WTC11 (cell line): ENCODE measurements at regions not wholly inside any gene's neighbourhood (a gene's known extent, or its start where the extent isn't known, plus 50 kb on each side); places are given as distances from the start of the nearest gene placed in this dataset.

Experiments used
- ATAC-seq: fragments of 200-7000 bp; cut with Tn5 transposase; 2 replicates; pipeline ENCODE4 v1.10.0; 2021; ENCODE audit warnings: mild to moderate bottlenecking, moderate library complexity
- CTCF ChIA-PET: fragments of 300-600 bp; sonication (Branson Sonifier 250); formaldehyde crosslinking; loops from one replicate; lab custom pipeline; 2021; ENCODE audit warnings: antibody characterized with exemption; lab: Charles Lee
- POLR2A ChIA-PET: fragments of 350-600 bp; sonication (Branson Sonifier 250); formaldehyde crosslinking; loops from one replicate; lab custom pipeline; 2021; ENCODE audit warnings: antibody characterized with exemption; lab: Charles Lee
- DNase-seq: peaks from one replicate; pipeline ENCODE4 v3.0.0; 2021; ENCODE audit warnings: low spot score
- H3K27ac Mint-ChIP-seq: 2 replicates; pipeline ENCODE4 v1.8.0; 2021; ENCODE audit warnings: mixed read lengths
- H3K27me3 Mint-ChIP-seq: 2 replicates; pipeline ENCODE4 v1.8.0; 2021; ENCODE audit warnings: low read depth, mild to moderate bottlenecking, moderate library complexity, mixed read lengths
- H3K36me3 Mint-ChIP-seq: 2 replicates; pipeline ENCODE4 v1.8.0; 2021; ENCODE audit warnings: mixed read lengths
- H3K4me1 Mint-ChIP-seq: 2 replicates; pipeline ENCODE4 v1.8.0; 2022; ENCODE audit warnings: mixed read lengths
- H3K4me3 Mint-ChIP-seq: 2 replicates; pipeline ENCODE4 v1.8.0; 2021; ENCODE audit warnings: mild to moderate bottlenecking, moderate library complexity, mixed read lengths
- H3K9me3 Mint-ChIP-seq: 2 replicates; pipeline ENCODE4 v1.8.0; 2021; ENCODE audit warnings: mixed read lengths
- ATF1 ChIP-seq: sonication (generic); formaldehyde crosslinking; IDR thresholded peaks from 2 replicates; pipeline ENCODE4 v1.8.1; 2023; ENCODE audit warnings: mild to moderate bottlenecking, moderate library complexity, missing genetic modification reagents
- FOXJ3 ChIP-seq: sonication (generic); formaldehyde crosslinking; IDR thresholded peaks from 2 replicates; pipeline ENCODE4 v1.9.0; 2021; ENCODE audit warnings: missing genetic modification reagents, mild to moderate bottlenecking, borderline replicate concordance
- HMGA2 ChIP-seq: fragments of 250-450 bp; sonication (Bioruptor Pico); IDR thresholded peaks from 2 replicates; pipeline ENCODE4 v1.4.0; 2021; ENCODE audit warnings: mild to moderate bottlenecking, moderate library complexity
- NFATC4 ChIP-seq: fragments of 250-450 bp; sonication (Bioruptor Pico); IDR thresholded peaks from 2 replicates; pipeline ENCODE4 v1.9.0; 2021; ENCODE audit warnings: mild to moderate bottlenecking
- NFE2L1 ChIP-seq: sonication (generic); formaldehyde crosslinking; IDR thresholded peaks from 2 replicates; pipeline ENCODE4 v1.8.1; 2023; ENCODE audit warnings: missing genetic modification reagents
- OVOL2 ChIP-seq: fragments of 250-450 bp; sonication (Bioruptor Pico); IDR thresholded peaks from 2 replicates; pipeline ENCODE4 v1.9.0; 2021; ENCODE audit warnings: mild to moderate bottlenecking, borderline replicate concordance
- PRRX2 ChIP-seq: fragments of 250-450 bp; sonication (Bioruptor Pico); IDR thresholded peaks from 2 replicates; pipeline ENCODE4 v1.8.0; 2021; ENCODE audit warnings: mild to moderate bottlenecking
- ZNF671 ChIP-seq: fragments of 250-450 bp; sonication (Bioruptor Pico); IDR thresholded peaks from 2 replicates; pipeline ENCODE4 v1.8.0; 2021; ENCODE audit warnings: mild to moderate bottlenecking
- TF ChIP-seq, protein P1 (sequence below): sonication (generic); formaldehyde crosslinking; IDR thresholded peaks from 2 replicates; pipeline ENCODE4 v1.8.0; 2022; ENCODE audit warnings: missing genetic modification reagents
- TF ChIP-seq, protein P2 (sequence below): sonication (generic); formaldehyde crosslinking; IDR thresholded peaks from 2 replicates; pipeline ENCODE4 v1.8.1; 2023; ENCODE audit warnings: mild to moderate bottlenecking, missing genetic modification reagents
- TF ChIP-seq, protein P3 (sequence below): sonication (generic); formaldehyde crosslinking; IDR thresholded peaks from 2 replicates; pipeline ENCODE4 v1.8.1; 2022; ENCODE audit warnings: mild to moderate bottlenecking, moderate library complexity, missing genetic modification reagents
- TF ChIP-seq, protein P4 (sequence below): sonication (generic); formaldehyde crosslinking; IDR thresholded peaks from 2 replicates; pipeline ENCODE4 v1.8.1; 2023; ENCODE audit warnings: mild to moderate bottlenecking, missing genetic modification reagents
- TF ChIP-seq, protein P5 (sequence below): sonication (generic); formaldehyde crosslinking; IDR thresholded peaks from 2 replicates; pipeline ENCODE4 v1.8.0; 2022; ENCODE audit warnings: mild to moderate bottlenecking, missing genetic modification reagents
- TF ChIP-seq, protein P6 (sequence below): fragments of 250-450 bp; sonication (Bioruptor Pico); IDR thresholded peaks from 2 replicates; pipeline ENCODE4 v1.8.0; 2021; ENCODE audit warnings: mild to moderate bottlenecking
- TF ChIP-seq, protein P7 (sequence below): sonication (generic); formaldehyde crosslinking; IDR thresholded peaks from 2 replicates; pipeline ENCODE4 v1.8.1; 2022; ENCODE audit warnings: low read depth, missing genetic modification reagents, borderline replicate concordance
- TF ChIP-seq, protein P8 (sequence below): sonication (generic); formaldehyde crosslinking; IDR thresholded peaks from 2 replicates; pipeline ENCODE4 v1.8.1; 2022; ENCODE audit warnings: mild to moderate bottlenecking, missing genetic modification reagents, moderate library complexity, borderline replicate concordance

DNA sequence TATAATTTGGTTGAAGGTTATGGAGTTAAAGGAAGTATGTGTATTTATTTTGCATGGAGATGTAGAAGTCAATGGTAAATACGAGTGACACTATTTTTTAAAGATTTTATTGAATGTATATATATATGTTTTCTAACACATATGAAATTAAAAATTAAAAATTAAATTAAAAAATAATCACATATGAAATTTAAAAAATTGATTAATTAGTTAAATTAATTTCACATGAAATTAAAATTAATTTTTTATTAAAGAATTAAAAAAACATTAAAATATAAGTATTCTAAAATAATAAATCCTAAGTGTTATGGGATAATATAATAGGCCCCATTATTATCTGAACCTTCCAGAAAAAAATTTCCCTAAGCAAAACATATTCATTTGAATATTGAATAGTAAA, 1163.5 kb downstream of the ARAP2 start:
- DNase-seq (no peak), ATAC-seq (no peak)
- Mint-ChIP-seq H3K36me3 (no peaks in the 10 kb centered on the region), H3K27ac (no peak overlapping the region), H3K27me3 (no peaks in the 10 kb centered on the region), H3K4me1 (no peaks in the 10 kb centered on the region), H3K4me3 (no peak overlapping the region), H3K9me3 (no peaks in the 10 kb centered on the region)
- POLR2A ChIA-PET: no interaction called here
- CTCF ChIA-PET: no interaction called here
- TF ChIP-seq, protein P1, sequence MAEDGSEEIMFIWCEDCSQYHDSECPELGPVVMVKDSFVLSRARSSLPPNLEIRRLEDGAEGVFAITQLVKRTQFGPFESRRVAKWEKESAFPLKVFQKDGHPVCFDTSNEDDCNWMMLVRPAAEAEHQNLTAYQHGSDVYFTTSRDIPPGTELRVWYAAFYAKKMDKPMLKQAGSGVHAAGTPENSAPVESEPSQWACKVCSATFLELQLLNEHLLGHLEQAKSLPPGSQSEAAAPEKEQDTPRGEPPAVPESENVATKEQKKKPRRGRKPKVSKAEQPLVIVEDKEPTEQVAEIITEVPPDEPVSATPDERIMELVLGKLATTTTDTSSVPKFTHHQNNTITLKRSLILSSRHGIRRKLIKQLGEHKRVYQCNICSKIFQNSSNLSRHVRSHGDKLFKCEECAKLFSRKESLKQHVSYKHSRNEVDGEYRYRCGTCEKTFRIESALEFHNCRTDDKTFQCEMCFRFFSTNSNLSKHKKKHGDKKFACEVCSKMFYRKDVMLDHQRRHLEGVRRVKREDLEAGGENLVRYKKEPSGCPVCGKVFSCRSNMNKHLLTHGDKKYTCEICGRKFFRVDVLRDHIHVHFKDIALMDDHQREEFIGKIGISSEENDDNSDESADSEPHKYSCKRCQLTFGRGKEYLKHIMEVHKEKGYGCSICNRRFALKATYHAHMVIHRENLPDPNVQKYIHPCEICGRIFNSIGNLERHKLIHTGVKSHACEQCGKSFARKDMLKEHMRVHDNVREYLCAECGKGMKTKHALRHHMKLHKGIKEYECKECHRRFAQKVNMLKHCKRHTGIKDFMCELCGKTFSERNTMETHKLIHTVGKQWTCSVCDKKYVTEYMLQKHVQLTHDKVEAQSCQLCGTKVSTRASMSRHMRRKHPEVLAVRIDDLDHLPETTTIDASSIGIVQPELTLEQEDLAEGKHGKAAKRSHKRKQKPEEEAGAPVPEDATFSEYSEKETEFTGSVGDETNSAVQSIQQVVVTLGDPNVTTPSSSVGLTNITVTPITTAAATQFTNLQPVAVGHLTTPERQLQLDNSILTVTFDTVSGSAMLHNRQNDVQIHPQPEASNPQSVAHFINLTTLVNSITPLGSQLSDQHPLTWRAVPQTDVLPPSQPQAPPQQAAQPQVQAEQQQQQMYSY (CRISPR knock-in tag): no peak
- TF ChIP-seq HMGA2 (CRISPR knock-in tag): peak; percentile 94

DNA sequence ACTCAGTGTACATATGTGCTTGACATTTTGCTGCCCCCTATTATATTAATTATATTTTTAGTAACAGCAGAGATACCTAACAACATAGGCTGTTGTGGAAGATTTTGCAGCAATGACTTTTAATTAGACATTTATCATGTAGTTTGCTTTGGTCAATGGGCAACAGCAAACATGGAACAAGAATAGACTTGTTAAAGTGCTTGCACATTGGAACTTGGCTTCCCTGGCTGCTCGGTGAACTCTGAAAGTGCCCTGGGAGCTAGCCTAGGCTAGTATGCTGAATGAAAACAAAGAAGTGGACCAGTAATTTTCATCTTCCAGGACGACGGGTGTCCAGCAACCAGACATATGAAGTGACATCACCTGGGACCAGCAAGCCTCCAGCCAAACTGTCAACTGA, 1157.1 kb downstream of the ARAP2 start:
- H3K27ac Mint-ChIP-seq: no peak overlapping the region
- POLR2A ChIA-PET: no interaction called here

More for the DNA sequence above, 1157.1 kb downstream of the ARAP2 start:
- Mint-ChIP-seq H3K27me3 (no peaks in the 10 kb centered on the region), H3K4me3 (no peak overlapping the region), H3K4me1 (peaks cover 5% of the 10 kb centered on the region), H3K36me3 (no peaks in the 10 kb centered on the region), H3K9me3 (no peaks in the 10 kb centered on the region)
- DNase-seq (no peak), ATAC-seq (no peak)
- TF ChIP-seq HMGA2 (CRISPR knock-in tag) (no peak), FOXJ3 (CRISPR knock-in tag) (no peak), PRRX2 (CRISPR knock-in tag) (no peak), ATF1 (CRISPR knock-in tag) (no peak), ZNF671 (no peak), NFATC4 (CRISPR knock-in tag) (no peak), OVOL2 (CRISPR knock-in tag) (no peak), NFE2L1 (CRISPR knock-in tag) (no peak)
- TF ChIP-seq, protein P2, sequence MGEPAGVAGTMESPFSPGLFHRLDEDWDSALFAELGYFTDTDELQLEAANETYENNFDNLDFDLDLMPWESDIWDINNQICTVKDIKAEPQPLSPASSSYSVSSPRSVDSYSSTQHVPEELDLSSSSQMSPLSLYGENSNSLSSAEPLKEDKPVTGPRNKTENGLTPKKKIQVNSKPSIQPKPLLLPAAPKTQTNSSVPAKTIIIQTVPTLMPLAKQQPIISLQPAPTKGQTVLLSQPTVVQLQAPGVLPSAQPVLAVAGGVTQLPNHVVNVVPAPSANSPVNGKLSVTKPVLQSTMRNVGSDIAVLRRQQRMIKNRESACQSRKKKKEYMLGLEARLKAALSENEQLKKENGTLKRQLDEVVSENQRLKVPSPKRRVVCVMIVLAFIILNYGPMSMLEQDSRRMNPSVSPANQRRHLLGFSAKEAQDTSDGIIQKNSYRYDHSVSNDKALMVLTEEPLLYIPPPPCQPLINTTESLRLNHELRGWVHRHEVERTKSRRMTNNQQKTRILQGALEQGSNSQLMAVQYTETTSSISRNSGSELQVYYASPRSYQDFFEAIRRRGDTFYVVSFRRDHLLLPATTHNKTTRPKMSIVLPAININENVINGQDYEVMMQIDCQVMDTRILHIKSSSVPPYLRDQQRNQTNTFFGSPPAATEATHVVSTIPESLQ (CRISPR knock-in tag): no peak
- TF ChIP-seq, protein P3, sequence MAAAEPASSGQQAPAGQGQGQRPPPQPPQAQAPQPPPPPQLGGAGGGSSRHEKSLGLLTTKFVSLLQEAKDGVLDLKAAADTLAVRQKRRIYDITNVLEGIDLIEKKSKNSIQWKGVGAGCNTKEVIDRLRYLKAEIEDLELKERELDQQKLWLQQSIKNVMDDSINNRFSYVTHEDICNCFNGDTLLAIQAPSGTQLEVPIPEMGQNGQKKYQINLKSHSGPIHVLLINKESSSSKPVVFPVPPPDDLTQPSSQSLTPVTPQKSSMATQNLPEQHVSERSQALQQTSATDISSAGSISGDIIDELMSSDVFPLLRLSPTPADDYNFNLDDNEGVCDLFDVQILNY (CRISPR knock-in tag): no peak
- TF ChIP-seq, protein P4, sequence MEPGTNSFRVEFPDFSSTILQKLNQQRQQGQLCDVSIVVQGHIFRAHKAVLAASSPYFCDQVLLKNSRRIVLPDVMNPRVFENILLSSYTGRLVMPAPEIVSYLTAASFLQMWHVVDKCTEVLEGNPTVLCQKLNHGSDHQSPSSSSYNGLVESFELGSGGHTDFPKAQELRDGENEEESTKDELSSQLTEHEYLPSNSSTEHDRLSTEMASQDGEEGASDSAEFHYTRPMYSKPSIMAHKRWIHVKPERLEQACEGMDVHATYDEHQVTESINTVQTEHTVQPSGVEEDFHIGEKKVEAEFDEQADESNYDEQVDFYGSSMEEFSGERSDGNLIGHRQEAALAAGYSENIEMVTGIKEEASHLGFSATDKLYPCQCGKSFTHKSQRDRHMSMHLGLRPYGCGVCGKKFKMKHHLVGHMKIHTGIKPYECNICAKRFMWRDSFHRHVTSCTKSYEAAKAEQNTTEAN: no peak
- TF ChIP-seq, protein P5, sequence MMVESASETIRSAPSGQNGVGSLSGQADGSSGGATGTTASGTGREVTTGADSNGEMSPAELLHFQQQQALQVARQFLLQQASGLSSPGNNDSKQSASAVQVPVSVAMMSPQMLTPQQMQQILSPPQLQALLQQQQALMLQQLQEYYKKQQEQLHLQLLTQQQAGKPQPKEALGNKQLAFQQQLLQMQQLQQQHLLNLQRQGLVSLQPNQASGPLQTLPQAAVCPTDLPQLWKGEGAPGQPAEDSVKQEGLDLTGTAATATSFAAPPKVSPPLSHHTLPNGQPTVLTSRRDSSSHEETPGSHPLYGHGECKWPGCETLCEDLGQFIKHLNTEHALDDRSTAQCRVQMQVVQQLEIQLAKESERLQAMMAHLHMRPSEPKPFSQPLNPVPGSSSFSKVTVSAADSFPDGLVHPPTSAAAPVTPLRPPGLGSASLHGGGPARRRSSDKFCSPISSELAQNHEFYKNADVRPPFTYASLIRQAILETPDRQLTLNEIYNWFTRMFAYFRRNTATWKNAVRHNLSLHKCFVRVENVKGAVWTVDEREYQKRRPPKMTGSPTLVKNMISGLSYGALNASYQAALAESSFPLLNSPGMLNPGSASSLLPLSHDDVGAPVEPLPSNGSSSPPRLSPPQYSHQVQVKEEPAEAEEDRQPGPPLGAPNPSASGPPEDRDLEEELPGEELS (CRISPR knock-in tag): no peak
- TF ChIP-seq, protein P6, sequence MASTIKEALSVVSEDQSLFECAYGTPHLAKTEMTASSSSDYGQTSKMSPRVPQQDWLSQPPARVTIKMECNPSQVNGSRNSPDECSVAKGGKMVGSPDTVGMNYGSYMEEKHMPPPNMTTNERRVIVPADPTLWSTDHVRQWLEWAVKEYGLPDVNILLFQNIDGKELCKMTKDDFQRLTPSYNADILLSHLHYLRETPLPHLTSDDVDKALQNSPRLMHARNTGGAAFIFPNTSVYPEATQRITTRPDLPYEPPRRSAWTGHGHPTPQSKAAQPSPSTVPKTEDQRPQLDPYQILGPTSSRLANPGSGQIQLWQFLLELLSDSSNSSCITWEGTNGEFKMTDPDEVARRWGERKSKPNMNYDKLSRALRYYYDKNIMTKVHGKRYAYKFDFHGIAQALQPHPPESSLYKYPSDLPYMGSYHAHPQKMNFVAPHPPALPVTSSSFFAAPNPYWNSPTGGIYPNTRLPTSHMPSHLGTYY (CRISPR knock-in tag): no peak
- TF ChIP-seq, protein P7, sequence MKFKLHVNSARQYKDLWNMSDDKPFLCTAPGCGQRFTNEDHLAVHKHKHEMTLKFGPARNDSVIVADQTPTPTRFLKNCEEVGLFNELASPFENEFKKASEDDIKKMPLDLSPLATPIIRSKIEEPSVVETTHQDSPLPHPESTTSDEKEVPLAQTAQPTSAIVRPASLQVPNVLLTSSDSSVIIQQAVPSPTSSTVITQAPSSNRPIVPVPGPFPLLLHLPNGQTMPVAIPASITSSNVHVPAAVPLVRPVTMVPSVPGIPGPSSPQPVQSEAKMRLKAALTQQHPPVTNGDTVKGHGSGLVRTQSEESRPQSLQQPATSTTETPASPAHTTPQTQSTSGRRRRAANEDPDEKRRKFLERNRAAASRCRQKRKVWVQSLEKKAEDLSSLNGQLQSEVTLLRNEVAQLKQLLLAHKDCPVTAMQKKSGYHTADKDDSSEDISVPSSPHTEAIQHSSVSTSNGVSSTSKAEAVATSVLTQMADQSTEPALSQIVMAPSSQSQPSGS: no peak
- TF ChIP-seq, protein P8, sequence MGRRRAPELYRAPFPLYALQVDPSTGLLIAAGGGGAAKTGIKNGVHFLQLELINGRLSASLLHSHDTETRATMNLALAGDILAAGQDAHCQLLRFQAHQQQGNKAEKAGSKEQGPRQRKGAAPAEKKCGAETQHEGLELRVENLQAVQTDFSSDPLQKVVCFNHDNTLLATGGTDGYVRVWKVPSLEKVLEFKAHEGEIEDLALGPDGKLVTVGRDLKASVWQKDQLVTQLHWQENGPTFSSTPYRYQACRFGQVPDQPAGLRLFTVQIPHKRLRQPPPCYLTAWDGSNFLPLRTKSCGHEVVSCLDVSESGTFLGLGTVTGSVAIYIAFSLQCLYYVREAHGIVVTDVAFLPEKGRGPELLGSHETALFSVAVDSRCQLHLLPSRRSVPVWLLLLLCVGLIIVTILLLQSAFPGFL (CRISPR knock-in tag): no peak
- CTCF ChIA-PET: no interaction called here
